B cell (primary cell): ENCODE measurements at regions not wholly inside any gene's neighbourhood (a gene's known extent, or its start where the extent isn't known, plus 50 kb on each side); places are given as distances from the start of the nearest gene placed in this dataset.
A peak's percentile ranks its signal among the peaks of the same experiment; 100 is the strongest.

Source experiments
- ATAC-seq: fragments of 200-7000 bp; cut with Tn5 transposase; one replicate; pipeline ENCODE4 v1.10.0; 2021; ENCODE audit warnings: low read depth, mild to moderate bottlenecking, moderate number of reproducible peaks, moderate library complexity
- CTCF ChIA-PET: fragments of 350-600 bp; sonication (Branson Sonifier 250); formaldehyde crosslinking; loops from one replicate; lab custom pipeline; 2021; ENCODE audit warnings: antibody characterized with exemption, inconsistent platforms; lab: Charles Lee
- POLR2A ChIA-PET: fragments of 350-600 bp; sonication (Branson Sonifier 250); formaldehyde crosslinking; loops from one replicate; lab custom pipeline; 2021; ENCODE audit warnings: antibody characterized with exemption; lab: Charles Lee
- DNase-seq: peaks from one replicate; pipeline ENCODE4 v3.0.0; 2013
- H2AFZ ChIP-seq: 2 replicates; pipeline ENCODE4 v1.6.1; 2012; ENCODE audit warnings: mild to moderate bottlenecking, low read depth, low read length; ENCODE audit not compliant: insufficient read depth, poor library complexity, severe bottlenecking
- H3K27ac ChIP-seq, 2 donors: 1 replicate in 1 of 2; 2 replicates in 1 of 2; pipeline ENCODE4 v1.5.1; 2012 to 2013; ENCODE audit warnings: low read length in 2 of 2, mild to moderate bottlenecking in 2 of 2, moderate library complexity in 1 of 2
- H3K27me3 ChIP-seq, 4 experiments: fragments of 200-600 bp in 1 of 4; sonication (generic) in 1 of 4; replicated peaks in 1 of 4; 1 replicate in 2 of 4; 2 replicates in 2 of 4; pipeline versions ENCODE4 v1.6.1 to v1.7.0; 2013 to 2016; ENCODE audit warnings: low read length in 3 of 4, mild to moderate bottlenecking in 2 of 4, mixed read lengths in 1 of 4, moderate library complexity in 1 of 4; ENCODE audit not compliant: insufficient read depth in 4 of 4, control insufficient read depth in 3 of 4; ENCODE audit errors: control extremely low read depth in 1 of 4
- H3K36me3 ChIP-seq, 2 experiments: replicated peaks in 1 of 2; 1 replicate in 1 of 2; 2 replicates in 1 of 2; pipeline versions ENCODE4 v1.6.1 to v1.7.1; 2013; ENCODE audit warnings: low read length in 1 of 2; ENCODE audit not compliant: insufficient read depth in 2 of 2, control insufficient read depth in 1 of 2; ENCODE audit errors: control extremely low read depth in 1 of 2, extremely low read depth in 1 of 2
- H3K4me1 ChIP-seq, 2 donors: fragments of 200-600 bp in 1 of 2; sonication (generic) in 1 of 2; 1 replicate in 1 of 2; 2 replicates in 1 of 2; pipeline versions ENCODE4 v1.5.1 to v1.6.1; 2013 to 2017; ENCODE audit warnings: low read length in 2 of 2; ENCODE audit not compliant: control insufficient read depth in 2 of 2, insufficient read depth in 2 of 2
- H3K4me2 ChIP-seq: replicated peaks from 2 replicates; pipeline ENCODE3; 2012; ENCODE audit warnings: mild to moderate bottlenecking, low read depth, low read length; ENCODE audit not compliant: poor library complexity, severe bottlenecking
- H3K4me3 ChIP-seq, 5 experiments: fragments of 200-600 bp in 1 of 5; sonication (generic) in 1 of 5; 1 replicate in 3 of 5; 2 replicates in 2 of 5; pipeline versions ENCODE4 v1.5.1 to v1.7.0; 2011 to 2016; ENCODE audit warnings: low read length in 4 of 5, mild to moderate bottlenecking in 4 of 5, low read depth in 2 of 5, control low read depth in 1 of 5, moderate library complexity in 1 of 5; ENCODE audit not compliant: insufficient read depth in 1 of 5; ENCODE audit errors: control extremely low read depth in 1 of 5, extremely low read depth in 1 of 5
- H3K79me2 ChIP-seq: fragments of 200-600 bp; sonication (generic); one replicate; pipeline ENCODE4 v1.6.0; 2016; ENCODE audit warnings: low read length; ENCODE audit not compliant: control insufficient read depth, insufficient read depth
- H3K9ac ChIP-seq: fragments of 200-600 bp; sonication (generic); 2 replicates; pipeline ENCODE4 v1.6.1; 2017; ENCODE audit warnings: mild to moderate bottlenecking, low read length, moderate library complexity
- H3K9me3 ChIP-seq, 3 donors: one replicate each; pipeline versions ENCODE4 v1.6.1 to v1.7.1; 2013; ENCODE audit warnings: low read length in 2 of 3; ENCODE audit not compliant: control insufficient read depth in 2 of 3, insufficient read depth in 1 of 3; ENCODE audit errors: control extremely low read depth in 1 of 3
- H4K20me1 ChIP-seq: 2 replicates; pipeline ENCODE4 v1.6.0; 2012; ENCODE audit warnings: mild to moderate bottlenecking, low read length; ENCODE audit not compliant: insufficient read depth, control insufficient read depth, poor library complexity, severe bottlenecking
- H3K27ac Mint-ChIP-seq: one replicate; pipeline ENCODE4 v1.8.0; 2021; ENCODE audit warnings: mixed read lengths
- H3K27me3 Mint-ChIP-seq: one replicate; pipeline ENCODE4 v1.8.0; 2021; ENCODE audit warnings: mixed read lengths
- H3K4me1 Mint-ChIP-seq: one replicate; pipeline ENCODE4 v1.8.0; 2021; ENCODE audit warnings: mixed read lengths
- H3K4me3 Mint-ChIP-seq: one replicate; pipeline ENCODE4 v1.8.0; 2021; ENCODE audit warnings: mixed read lengths
- H3K9me3 Mint-ChIP-seq: one replicate; pipeline ENCODE4 v1.8.0; 2022; ENCODE audit warnings: mixed read lengths; ENCODE audit not compliant: insufficient read depth
- CTCF ChIP-seq: fragments of 200-600 bp; IDR thresholded peaks from one replicate; pipeline ENCODE4 v1.8.0; 2022; ENCODE audit warnings: antibody characterized with exemption, mild to moderate bottlenecking
- EZH2 ChIP-seq: IDR thresholded peaks from 2 replicates; pipeline ENCODE4 v1.6.1; 2012; ENCODE audit warnings: borderline replicate concordance, low read depth, mild to moderate bottlenecking, moderate library complexity, low read length; ENCODE audit not compliant: insufficient read depth, poor library complexity, severe bottlenecking
- WGBS: methylation state at CpG from one replicate; pipeline ENCODE4 v1.1.5; 2013; ENCODE audit warnings: missing lambda C conversion rate; ENCODE audit not compliant: insufficient coverage; 5-methylcytosine and 5-hydroxymethylcytosine counted together
- intact Hi-C: fragments of 100-400 bp; cut with micrococcal nuclease; formaldehyde crosslinking; loops from one replicate; pipeline ENCODE4 v1.10.0; 2022

- peak overlapping the region; percentile 96 to 99 for H3K27ac ChIP-seq
- H2AFZ ChIP-seq, result peak overlapping the region; percentile 64
- peak overlapping the region; percentile 99 for H3K27ac Mint-ChIP-seq
- peaks cover 62% of the 10 kb centered on the region for H3K4me1 Mint-ChIP-seq
- no peaks in the 10 kb centered on the region for H3K79me2 ChIP-seq
- no peaks in the 10 kb centered on the region for H3K9me3 Mint-ChIP-seq
- H3K9ac ChIP-seq, result peak overlapping the region; percentile 77
- peak overlapping the region; percentile 90 for H3K4me3 Mint-ChIP-seq
- H3K27me3 ChIP-seq, result no peaks in the 10 kb centered on the region
- WGBS, result 4% methylated on average over 36 of the region's 44 CpGs
- no peaks in the 10 kb centered on the region for H4K20me1 ChIP-seq
- DNase-seq (peak; percentile 90), ATAC-seq (peak; percentile 67)
- H3K4me1 ChIP-seq, result peaks cover 60 to 87% of the 10 kb centered on the region in 2 donors
- POLR2A ChIA-PET, result interaction anchor here (1.0 to 5.8 kb wide), 7 partner anchors 9 to 248 kb away, joined by 3 to 116 read pairs (median 10); partner anchors contain the start of gene KDM7A
- intact Hi-C loops, result loop anchor here (1.0 to 10.0 kb wide), 9 partner anchors 20 to 888 kb away; partner anchors contain the start of genes FMC1, HIPK2, MKRN1 and MRPS33
- H3K36me3 ChIP-seq, result no peaks in the 10 kb centered on the region
- CTCF ChIA-PET, result interaction anchor here (0.6 to 3.4 kb wide), 9 partner anchors 9 to 79 kb away, joined by 3 to 21 read pairs (median 4); partner anchors contain the start of gene KDM7A
- H3K4me2 ChIP-seq, result peak overlapping the region; percentile 97
- no peaks in the 10 kb centered on the region for H3K9me3 ChIP-seq
- H3K4me3 ChIP-seq, result peak overlapping the region; percentile 15 to 80 (median 63)
- TF ChIP-seq CTCF (no peak), EZH2 (no peak)
- H3K27me3 Mint-ChIP-seq, result no peaks in the 10 kb centered on the region
These were observed 53.1 kb upstream of the KDM7A start for GRCh38 chr7:140229591-140230515.
